ENCODE measurements at regions not wholly inside any gene's neighbourhood (a gene's known extent, or its start where the extent isn't known, plus 50 kb on each side); places are given as distances from the start of the nearest gene placed in this dataset.

DNA sequence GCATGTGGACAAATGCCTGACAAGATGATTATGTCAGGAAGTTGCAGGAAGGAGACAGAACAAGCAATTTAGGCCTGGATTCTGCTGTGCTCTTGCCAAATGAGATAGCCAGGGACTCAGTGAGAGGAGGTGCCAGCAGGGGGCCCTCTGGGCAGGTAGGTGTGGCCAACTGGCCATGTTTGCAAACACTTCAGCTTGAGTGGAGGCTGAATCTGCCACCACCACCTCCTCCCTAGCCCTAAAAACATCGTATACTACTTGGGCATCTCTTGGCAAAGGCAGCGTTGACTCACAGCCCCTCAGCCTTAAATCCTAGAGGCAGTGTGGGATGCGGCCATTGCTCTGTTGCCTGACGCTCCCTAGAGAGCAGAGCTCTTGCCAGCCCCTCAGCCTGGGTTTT, 95.1 kb upstream of the PLET1 start:
- TF ChIP-seq, protein P1, sequence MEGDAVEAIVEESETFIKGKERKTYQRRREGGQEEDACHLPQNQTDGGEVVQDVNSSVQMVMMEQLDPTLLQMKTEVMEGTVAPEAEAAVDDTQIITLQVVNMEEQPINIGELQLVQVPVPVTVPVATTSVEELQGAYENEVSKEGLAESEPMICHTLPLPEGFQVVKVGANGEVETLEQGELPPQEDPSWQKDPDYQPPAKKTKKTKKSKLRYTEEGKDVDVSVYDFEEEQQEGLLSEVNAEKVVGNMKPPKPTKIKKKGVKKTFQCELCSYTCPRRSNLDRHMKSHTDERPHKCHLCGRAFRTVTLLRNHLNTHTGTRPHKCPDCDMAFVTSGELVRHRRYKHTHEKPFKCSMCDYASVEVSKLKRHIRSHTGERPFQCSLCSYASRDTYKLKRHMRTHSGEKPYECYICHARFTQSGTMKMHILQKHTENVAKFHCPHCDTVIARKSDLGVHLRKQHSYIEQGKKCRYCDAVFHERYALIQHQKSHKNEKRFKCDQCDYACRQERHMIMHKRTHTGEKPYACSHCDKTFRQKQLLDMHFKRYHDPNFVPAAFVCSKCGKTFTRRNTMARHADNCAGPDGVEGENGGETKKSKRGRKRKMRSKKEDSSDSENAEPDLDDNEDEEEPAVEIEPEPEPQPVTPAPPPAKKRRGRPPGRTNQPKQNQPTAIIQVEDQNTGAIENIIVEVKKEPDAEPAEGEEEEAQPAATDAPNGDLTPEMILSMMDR (conservative IDR thresholded peaks at IDR 0.05; ENCODE audit: low read depth, low read length), result no peak
- H2AFZ ChIP-seq (ENCODE audit: low read depth), result no peak overlapping the region
- no peaks in the 10 kb centered on the region for H3K36me3 ChIP-seq (ENCODE audit: insufficient read depth)
- H3K79me2 ChIP-seq (ENCODE audit: insufficient read depth, low read depth), result no peaks in the 10 kb centered on the region
- H3K27ac ChIP-seq, result no peak overlapping the region
- H3K4me3 ChIP-seq (IDR thresholded peaks at IDR 0.05; ENCODE audit: insufficient read depth, low read depth, low read length), result no peak overlapping the region
- H3K9ac ChIP-seq, result no peak overlapping the region
- no peak overlapping the region for H3K4me2 ChIP-seq
- no peaks in the 10 kb centered on the region for H3K4me1 ChIP-seq (ENCODE audit: low read depth, poor library complexity, severe bottlenecking)
- H3K27me3 ChIP-seq (ENCODE audit: insufficient read depth, low read depth), result no peaks in the 10 kb centered on the region
- no peaks in the 10 kb centered on the region for H4K20me1 ChIP-seq (ENCODE audit: insufficient read depth)

DNA sequence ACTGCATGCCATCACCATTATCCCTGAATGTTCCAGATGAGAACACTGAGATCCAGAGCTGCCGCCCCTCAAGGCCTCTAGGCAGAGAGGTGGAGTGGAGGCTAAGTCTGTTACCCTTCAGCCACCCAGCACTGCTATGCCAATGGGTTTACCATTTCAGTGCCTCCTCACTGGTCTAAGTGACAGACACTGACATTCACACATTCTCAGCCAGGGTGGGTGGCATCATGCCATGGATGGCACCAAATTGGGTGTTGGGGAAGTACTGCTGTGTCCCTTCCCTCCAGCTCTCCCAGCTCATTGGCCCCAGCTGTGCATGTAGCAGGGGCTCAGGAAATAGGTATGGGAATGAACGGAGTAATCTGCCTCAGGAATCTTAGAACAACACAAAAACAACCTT, 96.8 kb upstream of the PLET1 start:
- H3K79me2 ChIP-seq (ENCODE audit: insufficient read depth, low read depth), result no peaks in the 10 kb centered on the region
- H3K4me2 ChIP-seq, result no peak overlapping the region
- no peak overlapping the region for H3K4me3 ChIP-seq (IDR thresholded peaks at IDR 0.05; ENCODE audit: insufficient read depth, low read depth, low read length)
- no peaks in the 10 kb centered on the region for H3K27me3 ChIP-seq (ENCODE audit: insufficient read depth, low read depth)
- TF ChIP-seq, protein P1 (conservative IDR thresholded peaks at IDR 0.05; ENCODE audit: low read depth, low read length), result no peak
- H4K20me1 ChIP-seq (ENCODE audit: insufficient read depth), result no peaks in the 10 kb centered on the region
- no peaks in the 10 kb centered on the region for H3K4me1 ChIP-seq (ENCODE audit: low read depth, poor library complexity, severe bottlenecking)
- no peak overlapping the region for H3K27ac ChIP-seq
- no peak overlapping the region for H3K9ac ChIP-seq
- no peaks in the 10 kb centered on the region for H3K36me3 ChIP-seq (ENCODE audit: insufficient read depth)
- H2AFZ ChIP-seq (ENCODE audit: low read depth), result no peak overlapping the region

DNA sequence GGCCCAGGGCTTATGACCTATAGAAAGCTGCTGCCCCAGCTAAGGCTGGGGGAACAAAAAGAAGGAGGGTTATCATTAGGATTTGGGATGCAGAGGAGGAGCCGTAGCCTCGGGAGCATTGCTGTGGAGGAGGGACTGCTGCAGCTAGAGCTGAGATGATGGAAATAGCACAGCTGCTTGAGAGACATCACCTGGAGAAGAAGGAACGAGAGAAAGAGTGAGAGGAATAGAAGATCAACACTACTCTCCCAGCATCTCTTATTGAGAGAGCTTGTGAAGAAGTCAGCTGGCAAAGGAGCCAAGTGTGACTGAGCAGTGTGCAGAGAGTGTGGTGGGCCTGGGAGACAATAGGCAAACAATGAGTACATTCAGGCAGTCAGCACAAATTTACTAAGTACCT, 100.7 kb upstream of the PLET1 start:
- Histone ChIP-seq H2AFZ (ENCODE audit: low read depth) (no peak overlapping the region), H3K4me3 (IDR thresholded peaks at IDR 0.05; ENCODE audit: insufficient read depth, low read depth, low read length) (no peak overlapping the region), H3K4me2 (no peak overlapping the region), H3K9ac (no peak overlapping the region), H3K36me3 (ENCODE audit: insufficient read depth) (no peaks in the 10 kb centered on the region), H3K27me3 (ENCODE audit: insufficient read depth, low read depth) (no peaks in the 10 kb centered on the region), H3K79me2 (ENCODE audit: insufficient read depth, low read depth) (no peaks in the 10 kb centered on the region), H4K20me1 (ENCODE audit: insufficient read depth) (no peaks in the 10 kb centered on the region), H3K4me1 (ENCODE audit: low read depth, poor library complexity, severe bottlenecking) (no peaks in the 10 kb centered on the region), H3K27ac (no peak overlapping the region)
- TF ChIP-seq, protein P1 (conservative IDR thresholded peaks at IDR 0.05; ENCODE audit: low read depth, low read length), result no peak

DNA sequence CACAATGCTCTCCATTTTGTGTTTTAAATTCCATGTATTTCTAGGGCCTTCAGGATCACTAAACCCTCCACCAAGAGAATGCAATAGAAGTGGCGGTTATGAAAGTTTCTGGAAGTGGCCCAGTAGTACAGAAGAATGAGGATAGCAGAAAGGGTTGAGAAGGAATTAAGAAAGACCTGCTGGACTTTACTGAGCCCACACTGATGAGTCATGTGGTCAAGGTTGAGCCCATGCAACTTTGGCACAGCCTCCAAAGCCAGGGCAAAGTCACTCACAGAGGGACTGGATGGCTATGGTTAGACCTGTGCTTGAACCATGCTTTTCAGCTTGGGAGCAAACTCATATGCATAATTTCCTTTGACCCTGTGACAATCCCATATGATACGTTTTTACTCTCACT, 102.9 kb upstream of the PLET1 start:
- Histone ChIP-seq H2AFZ (ENCODE audit: low read depth) (no peak overlapping the region), H3K4me3 (IDR thresholded peaks at IDR 0.05; ENCODE audit: insufficient read depth, low read depth, low read length) (no peak overlapping the region), H3K27ac (no peak overlapping the region)

More for the DNA sequence above, 102.9 kb upstream of the PLET1 start:
- TF ChIP-seq, protein P1 (conservative IDR thresholded peaks at IDR 0.05; ENCODE audit: low read depth, low read length), result no peak
- H3K9ac ChIP-seq, result no peak overlapping the region
- H3K4me2 ChIP-seq, result no peak overlapping the region
- H4K20me1 ChIP-seq (ENCODE audit: insufficient read depth), result no peaks in the 10 kb centered on the region
- H3K36me3 ChIP-seq (ENCODE audit: insufficient read depth), result no peaks in the 10 kb centered on the region
- H3K79me2 ChIP-seq (ENCODE audit: insufficient read depth, low read depth), result no peaks in the 10 kb centered on the region
- no peaks in the 10 kb centered on the region for H3K4me1 ChIP-seq (ENCODE audit: low read depth, poor library complexity, severe bottlenecking)
- no peaks in the 10 kb centered on the region for H3K27me3 ChIP-seq (ENCODE audit: insufficient read depth, low read depth)
